H7 (cell line): ENCODE measurements at regions not wholly inside any gene's neighbourhood (a gene's known extent, or its start where the extent isn't known, plus 50 kb on each side); places are given as distances from the start of the nearest gene placed in this dataset.
A peak's percentile ranks its signal among the peaks of the same experiment; 100 is the strongest.
"Not testable (repeated sequence)": the region's sequence is repeated elsewhere in the genome, so short reads cannot be mapped to it uniquely, and the experiment has no call there.

Experiments used
- DNase-seq: peaks from one replicate; pipeline ENCODE4 v3.0.0; 2012
- H3K27me3 ChIP-seq: 2 replicates; pipeline ENCODE4 v1.6.0; 2011; ENCODE audit warnings: mild to moderate bottlenecking, low read length; ENCODE audit not compliant: control insufficient read depth, insufficient read depth
- H3K36me3 ChIP-seq: replicated peaks from 2 replicates; pipeline ENCODE4 v1.5.1; 2011; ENCODE audit warnings: low read length; ENCODE audit not compliant: control insufficient read depth, insufficient read depth
- H3K4me3 ChIP-seq: 2 replicates; pipeline ENCODE4 v1.5.1; 2011; ENCODE audit warnings: low read depth, mild to moderate bottlenecking, control low read depth, low read length, moderate library complexity; ENCODE audit not compliant: insufficient read depth

- Histone ChIP-seq H3K27me3 (no peaks in the 10 kb centered on the region), H3K36me3 (no peaks in the 10 kb centered on the region), H3K4me3 (no peak overlapping the region)
- no peak for DNase-seq
Observed at GRCh38 chr9:73095425-73095824, 56.2 kb upstream of the ANXA1 start.

GRCh38 chr9:73093740-73094379 lies 57.8 kb upstream of the ANXA1 start:
- no peak for DNase-seq
- Histone ChIP-seq H3K36me3 (no peaks in the 10 kb centered on the region), H3K27me3 (no peaks in the 10 kb centered on the region), H3K4me3 (no peak overlapping the region)

- no peak for DNase-seq
- no peaks in the 10 kb centered on the region for H3K36me3 ChIP-seq
- H3K27me3 ChIP-seq: no peaks in the 10 kb centered on the region
- no peak overlapping the region for H3K4me3 ChIP-seq
Observed at GRCh38 chr9:73093016-73093739, 58.5 kb upstream of the ANXA1 start.

- H3K27me3 ChIP-seq: no peaks in the 10 kb centered on the region
- no peak overlapping the region for H3K4me3 ChIP-seq
- no peak for DNase-seq
- no peaks in the 10 kb centered on the region for H3K36me3 ChIP-seq
Observed at GRCh38 chr9:73091909-73092308, 59.8 kb upstream of the ANXA1 start.

- no peak for DNase-seq
- Histone ChIP-seq H3K36me3 (no peaks in the 10 kb centered on the region), H3K4me3 (no peak overlapping the region), H3K27me3 (no peaks in the 10 kb centered on the region)
Observed at GRCh38 chr9:73090214-73090613, 61.5 kb upstream of the ANXA1 start.

- Histone ChIP-seq H3K4me3 (no peak overlapping the region), H3K27me3 (no peaks in the 10 kb centered on the region), H3K36me3 (no peaks in the 10 kb centered on the region)
- no peak for DNase-seq
Observed at GRCh38 chr9:73089304-73089985, 62.2 kb upstream of the ANXA1 start.

GRCh38 chr9:73087876-73088275 lies 63.8 kb upstream of the ANXA1 start:
- H3K4me3 ChIP-seq, H3K27me3 ChIP-seq, DNase-seq, H3K36me3 ChIP-seq: not testable (repeated sequence)

GRCh38 chr9:73083519-73083918 lies 68.1 kb upstream of the ANXA1 start:
- no peak overlapping the region for H3K4me3 ChIP-seq
- no peaks in the 10 kb centered on the region for H3K36me3 ChIP-seq
- DNase-seq: no peak
- H3K27me3 ChIP-seq: no peaks in the 10 kb centered on the region

- Histone ChIP-seq H3K27me3 (no peaks in the 10 kb centered on the region), H3K36me3 (no peaks in the 10 kb centered on the region), H3K4me3 (no peak overlapping the region)
- peak; percentile 37 for DNase-seq
Observed at GRCh38 chr9:73081979-73082657, 69.5 kb upstream of the ANXA1 start.

- H3K27me3 ChIP-seq: no peaks in the 10 kb centered on the region
- peak; percentile 12 for DNase-seq
- H3K4me3 ChIP-seq: no peak overlapping the region
- no peaks in the 10 kb centered on the region for H3K36me3 ChIP-seq
Observed at GRCh38 chr9:73080110-73080694, 71.5 kb upstream of the ANXA1 start.

- Histone ChIP-seq H3K4me3 (no peak overlapping the region), H3K27me3 (no peaks in the 10 kb centered on the region), H3K36me3 (no peaks in the 10 kb centered on the region)
- DNase-seq: no peak
Observed at GRCh38 chr9:73079326-73079725, 72.3 kb upstream of the ANXA1 start.

GRCh38 chr9:73077625-73078030 lies 74.0 kb upstream of the ANXA1 start:
- no peaks in the 10 kb centered on the region for H3K36me3 ChIP-seq

GRCh38 chr9:73076970-73077369 lies 74.7 kb upstream of the ANXA1 start:
- no peak overlapping the region for H3K4me3 ChIP-seq
- H3K27me3 ChIP-seq: no peaks in the 10 kb centered on the region
- no peak for DNase-seq
- H3K36me3 ChIP-seq: no peaks in the 10 kb centered on the region

More at GRCh38 chr9:73077625-73078030, 74.0 kb upstream of the ANXA1 start:
- DNase-seq: no peak
- no peaks in the 10 kb centered on the region for H3K27me3 ChIP-seq
- no peak overlapping the region for H3K4me3 ChIP-seq

- Histone ChIP-seq H3K27me3 (no peaks in the 10 kb centered on the region), H3K36me3 (no peaks in the 10 kb centered on the region), H3K4me3 (no peak overlapping the region)
- DNase-seq: no peak
Observed at GRCh38 chr9:73074176-73074708, 77.4 kb upstream of the ANXA1 start.
